ENCODE measurements at regions not wholly inside any gene's neighbourhood (a gene's known extent, or its start where the extent isn't known, plus 50 kb on each side); places are given as distances from the start of the nearest gene placed in this dataset.

DNA sequence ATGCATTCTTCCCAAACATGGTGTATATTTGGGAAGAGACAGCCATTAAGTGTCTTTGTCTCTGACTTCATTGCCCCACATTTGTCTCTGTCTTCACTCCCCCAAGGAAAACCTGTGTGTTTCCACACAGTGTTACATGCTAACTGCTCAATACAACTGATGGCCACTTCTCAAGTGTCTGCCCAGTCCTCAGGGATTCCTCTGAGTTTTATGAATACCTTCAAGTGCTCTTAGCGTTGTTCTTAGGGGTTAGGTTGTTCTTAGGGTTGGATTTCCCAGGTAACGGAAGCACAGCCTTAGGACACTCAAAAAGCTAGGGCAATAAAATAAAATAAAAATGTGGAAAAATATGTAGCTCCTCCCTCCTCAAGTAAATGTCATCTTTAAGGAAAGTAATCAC is 64.7 kb upstream of the PLAC8 start:
- H3K79me1 ChIP-seq (replicated peaks; ENCODE audit: low read length, poor library complexity, severe bottlenecking) = no peaks in the 10 kb centered on the region
- no peak overlapping the region for H2AFZ ChIP-seq (ENCODE audit: low read depth, low read length)
- no peaks in the 10 kb centered on the region for H3K36me3 ChIP-seq (ENCODE audit: control insufficient read depth in 1 of 2, insufficient read depth in 2 of 2, low read depth in 1 of 2, low read length in 2 of 2)
- no peak overlapping the region for H2BK12ac ChIP-seq (ENCODE audit: low read length in 2 of 2)
- no peak for DNase-seq
- no peaks in the 10 kb centered on the region for H3K9me3 ChIP-seq (ENCODE audit: control insufficient read depth, low read length)
- H3K4me3 ChIP-seq (ENCODE audit: insufficient read depth in 1 of 2, low read depth in 1 of 2, low read length in 2 of 2) = no peak overlapping the region
- no peak overlapping the region for H2BK5ac ChIP-seq (ENCODE audit: low read depth, low read length, poor library complexity, severe bottlenecking)
- H2AK5ac ChIP-seq (ENCODE audit: low read length, severe bottlenecking) = no peak overlapping the region
- WGBS = 45% methylated on average over 2 of the region's 2 CpGs
- no peak overlapping the region for H2BK120ac ChIP-seq (ENCODE audit: low read depth, low read length)
- H3K4me2 ChIP-seq (ENCODE audit: low read length, poor library complexity, severe bottlenecking) = no peak overlapping the region
- no peak overlapping the region for H3K4ac ChIP-seq (ENCODE audit: low read depth in 1 of 2, low read length in 2 of 2)
- no peak overlapping the region for H4K91ac ChIP-seq (ENCODE audit: low read length)
- no peak overlapping the region for H3K27ac ChIP-seq (ENCODE audit: low read length, poor library complexity, severe bottlenecking)
- no peak overlapping the region for H3K14ac ChIP-seq (ENCODE audit: low read length in 2 of 2)
- H4K8ac ChIP-seq (ENCODE audit: low read length) = no peak overlapping the region
- peaks cover 0 to 8% of the 10 kb centered on the region in 2 experiments for H3K27me3 ChIP-seq (ENCODE audit: control insufficient read depth in 1 of 2, insufficient read depth in 1 of 2, low read length in 2 of 2)
- H3K23ac ChIP-seq (ENCODE audit: low read length in 2 of 2) = no peak overlapping the region
- H3K4me1 ChIP-seq (ENCODE audit: control insufficient read depth, insufficient read depth, low read depth, low read length) = no peaks in the 10 kb centered on the region
- H2BK15ac ChIP-seq (ENCODE audit: low read depth, poor library complexity, severe bottlenecking) = no peak overlapping the region
- H3K9ac ChIP-seq (ENCODE audit: low read length) = no peak overlapping the region
- H3K18ac ChIP-seq (ENCODE audit: low read depth in 1 of 2, low read length in 2 of 2) = no peak overlapping the region

DNA sequence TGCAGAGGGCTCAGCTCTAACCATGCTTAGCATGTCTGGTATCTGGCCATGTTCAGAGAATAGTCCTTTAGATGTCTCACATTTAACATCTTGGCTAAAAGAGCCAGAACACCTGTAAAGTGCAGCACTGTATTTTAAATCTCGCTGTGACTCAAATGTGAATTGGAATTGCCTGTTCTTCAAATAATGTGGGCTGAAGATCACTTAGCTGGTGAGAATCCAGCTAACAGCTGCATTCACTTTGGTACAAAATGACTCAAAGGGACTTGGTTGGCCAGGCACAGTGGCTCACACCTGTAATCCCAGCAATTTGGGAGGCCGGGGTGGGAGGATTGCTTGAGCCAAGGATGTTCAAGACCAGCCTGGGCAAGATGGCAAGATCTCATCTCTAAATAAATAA is 63.5 kb upstream of the PLAC8 start:
- no peaks in the 10 kb centered on the region for H3K36me3 ChIP-seq (ENCODE audit: control insufficient read depth in 1 of 2, insufficient read depth in 2 of 2, low read depth in 1 of 2, low read length in 2 of 2)
- H3K27ac ChIP-seq (ENCODE audit: low read length, poor library complexity, severe bottlenecking) = no peak overlapping the region
- H2BK15ac ChIP-seq (ENCODE audit: low read depth, poor library complexity, severe bottlenecking) = no peak overlapping the region
- WGBS = 0% methylated on average over 1 of the region's 2 CpGs
- no peak overlapping the region for H3K14ac ChIP-seq (ENCODE audit: low read length in 2 of 2)
- H4K91ac ChIP-seq (ENCODE audit: low read length) = no peak overlapping the region
- no peak overlapping the region for H3K4ac ChIP-seq (ENCODE audit: low read depth in 1 of 2, low read length in 2 of 2)
- H2BK12ac ChIP-seq (ENCODE audit: low read length in 2 of 2) = no peak overlapping the region
- no peak overlapping the region for H3K23ac ChIP-seq (ENCODE audit: low read length in 2 of 2)
- H3K4me2 ChIP-seq (ENCODE audit: low read length, poor library complexity, severe bottlenecking) = no peak overlapping the region
- no peak overlapping the region for H2AK5ac ChIP-seq (ENCODE audit: low read length, severe bottlenecking)
- H3K9me3 ChIP-seq (ENCODE audit: control insufficient read depth, low read length) = no peaks in the 10 kb centered on the region
- no peak for DNase-seq
- no peaks in the 10 kb centered on the region for H3K4me1 ChIP-seq (ENCODE audit: control insufficient read depth, insufficient read depth, low read depth, low read length)
- no peak overlapping the region for H3K18ac ChIP-seq (ENCODE audit: low read depth in 1 of 2, low read length in 2 of 2)
- peaks cover 0 to 8% of the 10 kb centered on the region in 2 experiments for H3K27me3 ChIP-seq (ENCODE audit: control insufficient read depth in 1 of 2, insufficient read depth in 1 of 2, low read length in 2 of 2)
- no peak overlapping the region for H3K9ac ChIP-seq (ENCODE audit: low read length)
- H4K8ac ChIP-seq (ENCODE audit: low read length) = no peak overlapping the region
- no peak overlapping the region for H2BK120ac ChIP-seq (ENCODE audit: low read depth, low read length)
- no peak overlapping the region for H2AFZ ChIP-seq (ENCODE audit: low read depth, low read length)
- no peaks in the 10 kb centered on the region for H3K79me1 ChIP-seq (replicated peaks; ENCODE audit: low read length, poor library complexity, severe bottlenecking)
- H2BK5ac ChIP-seq (ENCODE audit: low read depth, low read length, poor library complexity, severe bottlenecking) = no peak overlapping the region
- H3K4me3 ChIP-seq (ENCODE audit: insufficient read depth in 1 of 2, low read depth in 1 of 2, low read length in 2 of 2) = no peak overlapping the region

DNA sequence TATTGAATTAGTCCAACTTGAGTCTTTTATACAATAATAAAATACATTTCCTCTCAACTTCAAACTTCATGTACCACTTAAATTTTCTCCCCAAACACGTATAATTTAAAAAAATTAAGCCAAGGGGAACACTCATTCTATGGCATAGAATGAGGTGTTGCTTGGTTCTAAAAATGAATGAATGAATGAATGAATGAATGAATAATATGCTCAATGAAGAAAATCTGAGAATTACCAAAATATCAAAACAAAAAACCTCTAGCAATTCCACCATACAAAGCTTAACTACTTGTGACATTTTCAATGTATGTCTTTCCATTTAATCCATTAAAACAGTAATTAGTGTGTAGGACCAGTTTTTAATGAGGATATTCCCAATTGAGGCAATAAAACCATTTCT is 62.7 kb upstream of the PLAC8 start:
- no CpG with 5 or more reads among the region's 1 CpG for WGBS
- Histone ChIP-seq H3K18ac (ENCODE audit: low read depth in 1 of 2, low read length in 2 of 2) (no peak overlapping the region), H3K4me1 (ENCODE audit: control insufficient read depth, insufficient read depth, low read depth, low read length) (no peaks in the 10 kb centered on the region)

DNA sequence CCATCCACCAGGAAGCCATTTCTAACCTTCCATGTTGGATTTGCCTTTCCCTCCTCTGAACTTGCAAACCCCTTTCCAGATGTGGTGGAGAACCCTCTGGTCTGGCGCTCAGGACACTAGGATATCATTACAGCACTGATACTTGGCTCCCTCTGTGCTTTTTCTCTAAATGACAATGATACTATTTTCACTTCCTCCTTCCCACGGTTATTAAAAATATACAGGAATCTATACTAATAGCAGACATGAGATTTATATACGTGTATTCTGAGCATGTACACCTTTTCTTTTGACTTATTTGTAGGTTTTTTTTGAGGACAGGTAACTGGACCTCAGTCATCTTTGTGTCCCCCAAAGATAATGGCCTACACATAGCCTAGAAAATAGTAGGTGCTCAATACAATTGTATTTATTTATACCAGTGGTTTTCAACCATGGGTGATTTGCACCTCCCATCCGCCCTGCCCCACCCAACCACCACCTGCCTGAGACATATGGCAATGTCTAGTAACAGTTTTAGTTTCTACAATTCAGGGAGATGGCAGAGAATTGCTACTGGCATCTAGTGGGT is 60.4 kb upstream of the PLAC8 start:
- no peak overlapping the region for H2AFZ ChIP-seq (ENCODE audit: low read depth, low read length)
- no peak overlapping the region for H2AK5ac ChIP-seq (ENCODE audit: low read length, severe bottlenecking)
- H3K36me3 ChIP-seq (ENCODE audit: control insufficient read depth in 1 of 2, insufficient read depth in 2 of 2, low read depth in 1 of 2, low read length in 2 of 2) = no peaks in the 10 kb centered on the region
- H3K9ac ChIP-seq (ENCODE audit: low read length) = no peak overlapping the region
- H3K27me3 ChIP-seq (ENCODE audit: control insufficient read depth in 1 of 2, insufficient read depth in 1 of 2, low read length in 2 of 2) = no peaks in the 10 kb centered on the region
- WGBS = 100% methylated on average over 2 of the region's 4 CpGs
- H4K8ac ChIP-seq (ENCODE audit: low read length) = no peak overlapping the region
- H3K14ac ChIP-seq (ENCODE audit: low read length in 2 of 2) = no peak overlapping the region
- H2BK120ac ChIP-seq (ENCODE audit: low read depth, low read length) = no peak overlapping the region
- H3K27ac ChIP-seq (ENCODE audit: low read length, poor library complexity, severe bottlenecking) = no peak overlapping the region
- H3K79me1 ChIP-seq (replicated peaks; ENCODE audit: low read length, poor library complexity, severe bottlenecking) = no peaks in the 10 kb centered on the region
- H4K91ac ChIP-seq (ENCODE audit: low read length) = no peak overlapping the region
- no peaks in the 10 kb centered on the region for H3K9me3 ChIP-seq (ENCODE audit: control insufficient read depth, low read length)
- no peak for DNase-seq
- H3K4me2 ChIP-seq (ENCODE audit: low read length, poor library complexity, severe bottlenecking) = no peak overlapping the region
- no peak overlapping the region for H3K23ac ChIP-seq (ENCODE audit: low read length in 2 of 2)
- H3K4me1 ChIP-seq (ENCODE audit: control insufficient read depth, insufficient read depth, low read depth, low read length) = no peaks in the 10 kb centered on the region
- H2BK15ac ChIP-seq (ENCODE audit: low read depth, poor library complexity, severe bottlenecking) = no peak overlapping the region
- H3K4me3 ChIP-seq (ENCODE audit: insufficient read depth in 1 of 2, low read depth in 1 of 2, low read length in 2 of 2) = no peak overlapping the region
- H2BK12ac ChIP-seq (ENCODE audit: low read length in 2 of 2) = no peak overlapping the region
- no peak overlapping the region for H2BK5ac ChIP-seq (ENCODE audit: low read depth, low read length, poor library complexity, severe bottlenecking)
- H3K18ac ChIP-seq (ENCODE audit: low read depth in 1 of 2, low read length in 2 of 2) = no peak overlapping the region
- H3K4ac ChIP-seq (ENCODE audit: low read depth in 1 of 2, low read length in 2 of 2) = no peak overlapping the region

More for the DNA sequence above, 62.7 kb upstream of the PLAC8 start:
- Histone ChIP-seq H2AK5ac (ENCODE audit: low read length, severe bottlenecking) (no peak overlapping the region), H3K4me3 (ENCODE audit: insufficient read depth in 1 of 2, low read depth in 1 of 2, low read length in 2 of 2) (no peak overlapping the region), H3K27me3 (ENCODE audit: control insufficient read depth in 1 of 2, insufficient read depth in 1 of 2, low read length in 2 of 2) (peaks cover 0 to 8% of the 10 kb centered on the region in 2 experiments), H2AFZ (ENCODE audit: low read depth, low read length) (no peak overlapping the region), H3K9me3 (ENCODE audit: control insufficient read depth, low read length) (no peaks in the 10 kb centered on the region), H3K23ac (ENCODE audit: low read length in 2 of 2) (no peak overlapping the region), H4K8ac (ENCODE audit: low read length) (no peak overlapping the region), H3K9ac (ENCODE audit: low read length) (no peak overlapping the region), H2BK12ac (ENCODE audit: low read length in 2 of 2) (no peak overlapping the region), H2BK15ac (ENCODE audit: low read depth, poor library complexity, severe bottlenecking) (no peak overlapping the region), H3K27ac (ENCODE audit: low read length, poor library complexity, severe bottlenecking) (no peak overlapping the region), H2BK120ac (ENCODE audit: low read depth, low read length) (no peak overlapping the region), H3K79me1 (replicated peaks; ENCODE audit: low read length, poor library complexity, severe bottlenecking) (no peaks in the 10 kb centered on the region), H3K36me3 (ENCODE audit: control insufficient read depth in 1 of 2, insufficient read depth in 2 of 2, low read depth in 1 of 2, low read length in 2 of 2) (no peaks in the 10 kb centered on the region), H3K4me2 (ENCODE audit: low read length, poor library complexity, severe bottlenecking) (no peak overlapping the region), H4K91ac (ENCODE audit: low read length) (no peak overlapping the region), H2BK5ac (ENCODE audit: low read depth, low read length, poor library complexity, severe bottlenecking) (no peak overlapping the region), H3K14ac (ENCODE audit: low read length in 2 of 2) (no peak overlapping the region), H3K4ac (ENCODE audit: low read depth in 1 of 2, low read length in 2 of 2) (no peak overlapping the region)
- no peak for DNase-seq
